Pancreas (tissue), 10 donors: ENCODE measurements at regions not wholly inside any gene's neighbourhood (a gene's known extent, or its start where the extent isn't known, plus 50 kb on each side); places are given as distances from the start of the nearest gene placed in this dataset.

Experiments used
- ATAC-seq, 4 donors: fragments of 200-7000 bp; cut with Tn5 transposase; one replicate each; pipeline versions ENCODE4 v1.8.0 to v1.9.1; 2020; ENCODE audit warnings: mild to moderate bottlenecking in 4 of 4, moderate library complexity in 4 of 4
- DNase-seq, 6 donors: peaks; one replicate each; pipeline ENCODE4 v3.0.0-alpha.2; 2020
- FAIRE-seq: peaks from 2 replicates; lab custom pipeline; 2012; peaks lifted over from hg19 to GRCh38; lab: Jason Lieb, UNC
- H3K27ac ChIP-seq, 4 donors: fragments of 200-600 bp; sonication (generic); 1 replicate in 3 of 4; 2 replicates in 1 of 4; pipeline versions ENCODE4 v1.5.0 to v1.8.0; 2020
- H3K27me3 ChIP-seq, 4 donors: fragments of 200-600 bp; one replicate each; pipeline ENCODE4 v1.8.0; 2021
- H3K36me3 ChIP-seq, 3 donors: fragments of 200-600 bp; sonication (generic) in 1 of 3; one replicate each; pipeline versions ENCODE4 v1.5.0 to v1.8.0; 2020 to 2021
- H3K4me1 ChIP-seq, 3 donors: fragments of 200-600 bp; one replicate each; pipeline ENCODE4 v1.8.0; 2021
- H3K4me3 ChIP-seq, 4 donors: fragments of 200-600 bp; sonication (generic) in 2 of 4; one replicate each; pipeline versions ENCODE4 v1.5.0 to v1.8.0; 2020 to 2021
- H3K9me3 ChIP-seq, 4 donors: fragments of 200-600 bp; one replicate each; pipeline ENCODE4 v1.8.0; 2021
- WGBS, 2 donors: extraction: QIAGEN DNeasy Blood & Tissue Kit; methylation state at CpG; one replicate each; pipeline ENCODE4 v1.1.7; 2013; 5-methylcytosine and 5-hydroxymethylcytosine counted together
- intact Hi-C, 3 donors: fragments of 100-400 bp; cut with DNase I; formaldehyde crosslinking; loops; one replicate each; pipeline versions ENCODE4 v1.11.1 to v1.14.2; 2022
- TF ChIP-seq, protein P1 (sequence below), 4 donors: fragments of 200-600 bp; sonication (generic) in 3 of 4; IDR thresholded peaks; one replicate each; pipeline versions ENCODE4 v1.5.0 to v1.8.0; 2021; ENCODE audit warnings: antibody characterized with exemption in 4 of 4
- donor health status: healthy with polysubstance abuse.
- donor health status: DM: no; HTN: no; CAD: no; lungs with moderate emphysema.
- donor health status: DM: no; HTN: no; CAD: no.
- donor health status: control.
- donor health status: control.
- donor health status: Bipolar disorder and iron deficiency.
- donor health status: DM: yes; HTN: yes; CAD: no.
- donor health status: DM: no; HTN: no; CAD: no.
- donor health status: DM: no; HTN: no; CAD: no.
- donor health status: DM: yes; HTN: yes; CAD: no.

DNA sequence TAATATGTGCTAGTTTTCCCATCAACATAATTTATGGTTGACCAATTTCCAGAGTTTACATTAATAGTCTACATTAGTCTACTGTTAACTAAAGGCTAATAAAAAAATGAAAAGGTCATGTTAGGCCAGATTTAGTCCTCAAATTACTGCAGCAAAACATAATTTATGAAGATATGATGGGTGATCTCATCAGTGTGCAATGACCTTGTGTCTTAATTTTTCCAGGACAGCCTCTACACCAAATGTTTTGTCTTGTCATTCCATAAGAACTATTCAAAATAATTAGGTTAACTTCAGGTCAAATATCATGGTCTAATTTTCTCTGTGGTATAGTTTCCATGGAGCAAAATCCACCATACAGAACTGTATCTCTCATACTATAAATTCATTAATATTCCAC, 234.2 kb downstream of the COL12A1 start:
- TF ChIP-seq, protein P1, sequence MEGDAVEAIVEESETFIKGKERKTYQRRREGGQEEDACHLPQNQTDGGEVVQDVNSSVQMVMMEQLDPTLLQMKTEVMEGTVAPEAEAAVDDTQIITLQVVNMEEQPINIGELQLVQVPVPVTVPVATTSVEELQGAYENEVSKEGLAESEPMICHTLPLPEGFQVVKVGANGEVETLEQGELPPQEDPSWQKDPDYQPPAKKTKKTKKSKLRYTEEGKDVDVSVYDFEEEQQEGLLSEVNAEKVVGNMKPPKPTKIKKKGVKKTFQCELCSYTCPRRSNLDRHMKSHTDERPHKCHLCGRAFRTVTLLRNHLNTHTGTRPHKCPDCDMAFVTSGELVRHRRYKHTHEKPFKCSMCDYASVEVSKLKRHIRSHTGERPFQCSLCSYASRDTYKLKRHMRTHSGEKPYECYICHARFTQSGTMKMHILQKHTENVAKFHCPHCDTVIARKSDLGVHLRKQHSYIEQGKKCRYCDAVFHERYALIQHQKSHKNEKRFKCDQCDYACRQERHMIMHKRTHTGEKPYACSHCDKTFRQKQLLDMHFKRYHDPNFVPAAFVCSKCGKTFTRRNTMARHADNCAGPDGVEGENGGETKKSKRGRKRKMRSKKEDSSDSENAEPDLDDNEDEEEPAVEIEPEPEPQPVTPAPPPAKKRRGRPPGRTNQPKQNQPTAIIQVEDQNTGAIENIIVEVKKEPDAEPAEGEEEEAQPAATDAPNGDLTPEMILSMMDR (IDR thresholded peaks at IDR 0.05) = no peak
- Histone ChIP-seq H3K36me3 (no peaks in the 10 kb centered on the region), H3K4me3 (no peak overlapping the region), H3K27ac (no peak overlapping the region), H3K9me3 (no peaks in the 10 kb centered on the region), H3K27me3 (no peaks in the 10 kb centered on the region), H3K4me1 (peaks cover 0 to 7% (median 0%) of the 10 kb centered on the region in 3 donors)
- DNase-seq (no peak), ATAC-seq (no peak), FAIRE-seq (no peak)
- intact Hi-C loops = no loop called here

DNA sequence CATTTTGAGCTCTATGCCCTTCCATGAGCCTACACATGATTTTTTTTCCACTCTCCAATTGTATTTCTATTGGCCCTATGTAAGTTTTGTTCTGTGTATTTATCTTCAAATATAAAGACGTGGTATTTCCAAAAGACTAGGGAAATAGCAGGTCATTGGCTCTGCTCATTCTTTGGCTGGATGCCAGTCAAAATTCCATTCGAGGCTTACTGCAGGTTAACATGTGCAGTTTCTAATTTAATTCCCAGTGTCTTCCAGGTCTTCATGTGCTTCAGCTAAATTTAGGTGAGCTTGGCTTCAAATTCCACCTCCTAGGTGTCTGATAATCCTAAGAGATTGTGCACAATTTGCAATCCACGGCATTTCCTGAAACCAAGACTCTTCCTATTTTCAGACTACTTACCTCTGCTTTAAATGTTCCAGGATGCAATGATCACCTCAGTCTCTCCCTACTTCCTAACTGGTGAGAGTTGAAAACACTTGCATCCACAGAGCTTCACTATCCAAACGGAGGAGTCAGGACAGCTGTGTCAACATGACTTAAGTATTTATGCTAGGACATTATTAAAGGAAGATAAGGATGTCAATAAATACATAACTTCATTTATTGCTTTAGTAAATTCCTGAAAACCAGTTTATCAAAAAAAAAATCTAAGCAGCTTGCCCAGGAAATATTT, 236.1 kb downstream of the COL12A1 start:
- DNase-seq (no peak), ATAC-seq (no peak), FAIRE-seq (no peak)
- TF ChIP-seq, protein P1 (IDR thresholded peaks at IDR 0.05) = no peak
- Histone ChIP-seq H3K9me3 (no peaks in the 10 kb centered on the region), H3K4me1 (peaks cover 0 to 7% (median 0%) of the 10 kb centered on the region in 3 donors), H3K4me3 (no peak overlapping the region), H3K27me3 (no peaks in the 10 kb centered on the region), H3K27ac (no peak overlapping the region), H3K36me3 (no peaks in the 10 kb centered on the region)
- intact Hi-C loops = no loop called here
- 13 to 14% methylated on average over 4 of the region's 4 CpGs for WGBS, 2 donors

DNA sequence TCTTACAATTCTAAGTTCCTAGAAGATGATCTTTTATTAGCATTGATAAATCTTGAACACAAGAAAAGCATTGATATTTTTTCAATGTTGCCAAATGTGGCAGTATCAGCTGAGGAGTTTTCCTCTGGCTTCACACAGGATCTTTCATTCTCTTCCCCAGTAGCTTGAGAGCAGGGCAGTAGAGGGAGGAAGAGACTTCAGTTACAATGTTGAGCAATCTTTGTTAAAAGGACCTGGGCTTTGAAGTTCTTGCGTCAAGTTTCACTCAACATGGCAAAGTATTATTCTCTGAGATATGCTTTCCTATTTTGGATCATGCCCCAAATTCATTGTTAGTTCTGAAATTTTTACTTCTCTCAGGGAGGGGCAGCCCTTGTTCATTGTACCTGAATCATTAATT, 238.0 kb downstream of the COL12A1 start:
- Histone ChIP-seq H3K4me1 (peaks cover 0 to 7% (median 0%) of the 10 kb centered on the region in 3 donors), H3K36me3 (no peaks in the 10 kb centered on the region), H3K27me3 (no peaks in the 10 kb centered on the region), H3K4me3 (no peak overlapping the region), H3K9me3 (no peaks in the 10 kb centered on the region), H3K27ac (no peak overlapping the region)
- intact Hi-C loops = no loop called here
- TF ChIP-seq, protein P1 (IDR thresholded peaks at IDR 0.05) = no peak
- FAIRE-seq (no peak), ATAC-seq (no peak), DNase-seq (no peak)
- 92 to 97% methylated on average over 1 of the region's 1 CpG for WGBS, 2 donors

- Histone ChIP-seq H3K4me1 (peaks cover 0 to 7% (median 0%) of the 10 kb centered on the region in 3 donors), H3K9me3 (no peaks in the 10 kb centered on the region), H3K4me3 (no peak overlapping the region), H3K27me3 (no peaks in the 10 kb centered on the region), H3K27ac (no peak overlapping the region), H3K36me3 (no peaks in the 10 kb centered on the region)
- WGBS, 2 donors = 80 to 89% methylated on average over 2 of the region's 2 CpGs
- intact Hi-C loops = no loop called here
- ATAC-seq (no peak), DNase-seq (no peak), FAIRE-seq (no peak)
- TF ChIP-seq, protein P1 (IDR thresholded peaks at IDR 0.05) = no peak
These were observed 239.1 kb downstream of the COL12A1 start for GRCh38 chr6:74966712-74967111.

GRCh38 chr6:74964871-74965441, 240.9 kb downstream of the COL12A1 start:
- TF ChIP-seq, protein P1 (IDR thresholded peaks at IDR 0.05) = no peak
- intact Hi-C loops = no loop called here
- no peaks in the 10 kb centered on the region for H3K36me3 ChIP-seq
- no peaks in the 10 kb centered on the region for H3K27me3 ChIP-seq
- H3K27ac ChIP-seq = no peak overlapping the region
- no peak overlapping the region for H3K4me3 ChIP-seq
- ATAC-seq = no peak
- 71 to 76% methylated on average over 2 of the region's 2 CpGs for WGBS, 2 donors
- H3K4me1 ChIP-seq = peaks cover 0 to 7% (median 0%) of the 10 kb centered on the region in 3 donors
- DNase-seq = no peak
- no peak for FAIRE-seq
- H3K9me3 ChIP-seq = no peaks in the 10 kb centered on the region
